ENCODE measurements at regions not wholly inside any gene's neighbourhood (a gene's known extent, or its start where the extent isn't known, plus 50 kb on each side); places are given as distances from the start of the nearest gene placed in this dataset.

DNA sequence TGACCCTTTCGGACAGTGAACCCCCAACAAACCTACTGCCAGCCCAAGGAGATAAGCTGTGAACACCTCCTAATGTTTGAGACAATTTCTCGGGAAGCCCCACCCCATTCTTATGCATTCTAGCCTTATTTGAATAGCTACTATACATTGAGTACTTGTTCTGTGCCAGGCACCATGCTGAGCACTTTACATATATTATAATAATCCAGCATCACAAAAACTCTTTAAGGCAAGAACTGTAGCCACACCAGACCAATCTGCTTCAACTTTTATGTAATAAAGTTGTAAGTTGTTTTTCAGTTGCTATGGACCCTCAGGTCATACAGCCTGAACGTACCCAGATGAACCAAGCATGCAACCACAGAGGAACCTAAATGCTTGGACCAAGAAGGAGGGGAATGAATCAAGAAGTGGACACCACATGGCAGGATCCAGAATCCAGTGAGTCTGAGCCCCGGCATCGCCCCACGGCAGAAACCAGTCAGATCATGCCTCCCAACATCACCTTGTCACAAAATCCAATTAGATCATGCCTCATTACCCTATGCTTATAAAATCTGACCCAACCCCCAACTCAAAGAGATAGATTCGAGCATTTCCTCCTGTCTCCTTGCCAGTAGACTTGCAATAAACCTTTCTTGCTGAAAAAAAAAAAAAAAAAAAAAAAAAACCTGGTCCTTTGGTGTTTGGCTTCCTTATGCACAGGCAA, 225.0 kb downstream of the QDPR start:
- no peak for DNase-seq

DNA sequence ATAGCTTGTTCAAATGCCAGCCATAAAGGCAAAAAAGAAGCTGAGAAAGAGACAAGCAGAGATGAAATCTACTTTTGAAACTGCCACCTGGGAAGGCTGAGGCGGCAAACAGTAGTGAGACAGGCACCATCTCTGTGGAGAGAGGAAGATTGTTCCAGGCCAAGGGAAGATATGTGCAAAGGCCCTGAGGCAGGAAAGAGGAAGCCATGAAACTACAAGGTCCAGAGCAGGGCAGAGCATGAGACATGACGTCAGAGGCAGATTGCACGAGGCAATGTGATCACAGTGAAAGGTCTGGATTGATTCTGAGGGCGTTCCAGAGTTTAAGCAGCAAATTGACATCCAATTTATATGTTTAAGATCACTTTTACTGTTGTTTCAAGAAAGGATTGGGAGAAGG, 226.1 kb downstream of the QDPR start:
- no peak for DNase-seq

DNA sequence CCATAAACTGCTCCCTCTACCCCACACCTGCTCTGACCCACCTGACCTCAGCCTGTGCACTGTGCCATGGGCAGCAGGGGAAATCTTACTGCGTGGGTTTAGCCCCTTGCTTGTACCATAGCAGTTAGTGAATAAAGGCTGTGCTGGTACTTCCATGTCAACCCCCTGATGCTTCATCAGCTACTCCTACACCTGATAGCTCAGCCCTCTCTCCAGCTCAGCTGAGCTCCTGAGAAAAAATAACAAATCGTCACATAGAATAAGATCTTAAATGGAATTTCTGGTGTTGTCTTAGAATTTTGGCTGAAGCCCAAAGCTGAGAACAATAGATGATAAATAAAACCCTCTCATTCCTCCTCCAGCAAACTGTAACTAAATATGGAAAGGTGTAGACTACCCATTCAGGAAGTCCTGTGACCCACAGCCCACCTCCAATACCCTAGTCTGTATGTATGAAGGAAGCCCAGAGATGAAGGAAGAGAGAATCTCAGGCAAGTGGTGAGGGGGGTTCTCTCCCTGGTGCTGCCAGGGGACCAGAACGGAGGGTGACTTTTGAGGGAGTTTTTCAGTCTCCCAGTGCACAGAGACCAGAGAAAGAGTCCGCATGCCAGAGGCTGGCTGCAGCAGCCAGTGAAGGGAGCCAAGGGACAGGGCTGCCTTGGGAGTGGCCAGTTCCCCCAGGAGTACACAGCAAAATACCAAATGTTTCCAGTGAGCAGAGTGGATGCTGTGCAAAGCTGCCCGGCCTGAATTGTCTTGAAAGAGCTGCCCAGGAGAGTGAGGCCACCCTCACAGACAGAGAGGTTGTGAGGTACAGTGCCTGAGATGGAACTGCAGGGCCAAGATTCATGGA, 227.3 kb downstream of the QDPR start:
- DNase-seq: no peak

DNA sequence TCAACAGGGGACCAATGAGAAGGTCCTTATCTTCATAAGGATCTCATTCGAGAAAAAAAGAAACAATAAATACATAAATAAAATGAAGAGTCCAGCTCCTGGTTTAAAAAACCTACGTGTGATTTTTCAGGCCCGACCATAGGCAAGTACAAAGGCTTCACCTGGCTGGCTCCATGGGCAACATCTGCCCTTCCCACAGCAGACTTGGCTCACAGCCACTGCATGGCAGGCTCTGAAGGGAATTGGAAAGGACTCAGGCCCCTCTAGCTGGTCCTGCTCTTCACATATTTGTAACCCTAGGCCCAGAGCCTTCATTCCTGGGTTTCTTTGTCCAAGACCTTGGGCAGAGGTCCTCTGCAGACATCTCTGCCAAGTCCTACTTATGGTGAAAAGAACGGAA, 228.1 kb downstream of the QDPR start:
- no peak for DNase-seq

DNA sequence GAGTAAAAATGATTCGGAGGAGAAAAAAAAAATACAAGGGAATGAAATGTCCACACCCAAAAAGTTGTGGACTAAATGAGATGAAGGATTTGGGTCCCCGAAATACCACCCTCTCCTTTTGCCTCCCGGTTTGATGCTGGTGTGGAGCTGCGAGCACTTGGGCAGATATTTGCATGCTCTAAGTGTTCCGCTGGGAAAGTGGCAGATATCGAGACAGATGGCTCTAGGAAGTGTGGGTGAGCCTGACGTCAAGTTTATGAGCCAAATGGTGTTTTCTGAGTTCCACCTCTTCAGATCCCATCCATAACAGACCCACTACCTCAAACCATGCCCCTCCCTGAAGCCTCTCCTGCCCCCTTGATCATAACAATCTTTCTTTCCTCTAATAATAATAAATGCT, 228.6 kb downstream of the QDPR start:
- no peak for DNase-seq

DNA sequence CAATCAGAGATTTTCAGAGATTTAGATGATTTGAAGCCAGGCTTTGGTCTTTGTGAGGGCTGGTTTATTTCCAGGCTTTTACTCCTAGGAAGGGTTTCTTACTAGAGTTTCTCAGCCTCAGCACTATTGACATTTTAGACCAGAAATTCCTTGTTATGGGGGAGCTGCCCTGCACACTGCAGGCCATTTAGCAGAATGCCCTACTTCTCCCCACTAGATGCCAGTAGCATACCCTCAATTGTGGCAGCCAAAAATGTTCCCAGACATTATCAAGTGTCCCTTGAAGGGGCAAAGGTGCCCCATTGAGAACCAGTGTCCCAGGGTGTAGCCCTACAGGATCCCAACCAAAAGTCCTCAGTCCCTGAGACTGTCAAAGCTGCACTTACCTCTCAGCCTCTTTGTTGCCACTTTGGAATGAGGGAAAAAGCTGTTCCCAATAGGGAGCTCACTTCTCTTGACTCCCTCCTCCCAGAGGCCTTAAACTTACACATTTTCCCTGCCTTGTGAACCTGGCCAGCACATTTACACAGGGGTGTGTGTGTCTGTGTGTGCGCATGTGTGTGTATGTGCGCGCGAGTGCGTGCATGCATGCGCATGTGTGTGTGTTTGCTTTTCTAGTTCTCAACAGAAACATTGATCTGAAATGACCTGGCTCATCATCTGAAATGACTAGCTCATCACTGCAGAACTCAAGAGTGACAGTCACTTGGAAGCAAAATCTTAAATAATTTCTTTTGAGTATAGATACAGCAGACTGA, 231.4 kb downstream of the QDPR start:
- DNase-seq: no peak

DNA sequence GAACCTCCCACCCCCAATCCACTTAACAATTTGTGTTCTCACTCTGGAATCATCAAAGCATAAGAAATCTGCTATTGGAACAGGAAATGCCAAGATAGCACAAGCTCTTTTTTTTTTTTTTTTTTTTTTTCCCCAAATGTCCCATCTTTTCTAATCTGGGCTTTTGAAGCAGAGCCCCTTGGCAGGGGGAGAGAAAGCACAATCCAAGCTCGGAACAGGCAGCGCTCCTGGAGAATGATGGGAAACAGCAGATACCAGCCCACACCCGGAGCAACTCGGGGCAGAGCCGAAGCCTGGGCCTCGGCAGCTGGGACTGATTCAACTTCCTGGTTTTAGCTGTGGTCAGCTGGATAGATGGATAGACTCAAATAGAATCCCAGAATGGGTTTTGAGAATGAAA, 235.1 kb downstream of the QDPR start:
- DNase-seq: no peak

DNA sequence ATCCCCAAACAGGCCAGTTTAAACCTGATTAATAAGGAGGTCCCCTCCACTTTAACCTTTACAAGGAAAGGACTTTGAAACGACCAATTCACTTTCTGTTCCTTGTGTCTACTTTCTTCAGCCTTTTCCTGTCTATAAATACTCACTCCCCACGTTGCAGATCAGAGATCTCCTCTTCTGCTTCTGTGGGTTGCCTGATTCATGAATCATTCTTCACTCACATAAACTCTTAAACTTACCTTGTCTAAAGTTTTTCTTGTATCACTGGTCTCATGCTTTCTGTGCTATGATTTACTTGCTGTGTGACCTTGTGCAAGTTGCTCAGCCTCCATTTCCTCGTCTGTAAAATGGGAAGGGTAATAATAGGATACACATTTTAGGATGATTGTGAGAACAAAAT, 236.1 kb downstream of the QDPR start:
- DNase-seq: no peak

DNA sequence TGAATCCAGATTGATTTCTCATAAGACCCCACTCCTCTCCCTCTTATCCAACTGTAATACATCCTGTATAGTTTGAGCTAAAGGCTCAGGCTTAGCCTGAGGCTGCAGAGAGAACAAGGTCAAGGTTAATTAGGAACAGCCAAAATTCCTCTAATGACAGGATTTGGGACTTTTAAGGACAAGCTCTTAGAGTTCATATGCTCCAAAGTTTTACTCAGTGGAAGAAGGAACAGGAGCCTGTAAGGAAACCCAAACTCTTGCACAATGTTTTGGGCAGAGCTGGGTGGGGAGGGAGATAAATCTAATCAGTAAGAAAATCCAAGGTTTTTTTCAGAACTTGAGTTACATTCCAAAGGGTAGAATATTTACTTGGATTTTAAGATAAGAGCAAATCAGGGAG, 238.8 kb downstream of the QDPR start:
- DNase-seq: no peak

DNA sequence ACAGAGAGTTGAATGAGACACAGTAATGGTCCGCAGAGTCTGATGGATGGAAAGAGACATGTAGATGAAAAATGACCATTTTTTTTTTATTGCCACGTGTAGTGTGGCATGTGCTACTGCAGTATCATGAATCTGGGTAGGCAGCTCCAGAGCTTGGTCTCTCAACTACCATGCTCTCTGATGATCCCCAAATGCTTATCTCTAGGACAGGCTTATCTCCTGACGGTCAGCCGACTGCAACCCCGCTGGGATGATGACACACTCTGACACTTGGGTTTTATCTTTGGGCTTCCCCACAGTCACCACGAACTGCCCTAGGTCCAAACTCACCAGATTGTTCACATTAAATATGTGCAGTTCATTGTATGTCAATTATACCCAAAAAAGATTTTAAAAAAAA, 239.7 kb downstream of the QDPR start:
- no peak for DNase-seq

DNA sequence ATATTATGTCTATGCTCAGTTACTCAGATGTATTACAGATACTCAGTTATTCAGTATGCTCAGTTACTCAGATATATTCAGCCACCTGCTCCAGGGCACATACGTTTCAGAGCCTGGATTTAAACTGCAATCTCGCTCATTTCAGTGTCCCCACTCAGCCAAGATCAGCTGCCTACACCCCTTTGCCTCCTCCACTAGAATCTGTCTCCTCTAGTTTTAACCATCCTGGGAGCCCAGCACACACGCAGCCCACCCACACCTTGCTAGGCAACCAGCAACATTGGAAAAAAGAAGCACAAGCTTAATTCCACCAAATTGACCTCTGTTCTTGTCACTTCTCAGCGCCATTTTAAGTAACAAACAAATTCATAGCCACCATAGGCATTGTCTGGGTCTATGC, 246.2 kb downstream of the QDPR start:
- DNase-seq: no peak

DNA sequence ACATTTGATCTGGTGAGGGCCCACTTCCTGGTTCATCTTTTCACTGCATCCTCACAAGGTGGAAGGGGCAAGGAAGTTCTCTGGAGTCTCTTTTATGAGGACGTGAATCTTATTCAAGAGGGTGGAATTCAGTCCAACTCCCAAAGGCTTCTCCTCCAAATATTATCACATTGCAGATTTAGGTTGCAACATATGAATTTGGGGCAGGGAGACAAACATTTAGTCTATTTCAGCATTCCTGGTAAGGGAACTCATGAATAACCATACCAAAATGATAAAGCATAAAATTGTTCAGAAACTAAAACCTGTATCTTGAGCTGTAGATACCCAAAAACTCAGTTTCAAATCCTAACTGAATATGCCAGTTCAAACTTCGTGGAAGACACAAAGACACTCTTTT, 246.8 kb downstream of the QDPR start:
- no peak for DNase-seq

DNA sequence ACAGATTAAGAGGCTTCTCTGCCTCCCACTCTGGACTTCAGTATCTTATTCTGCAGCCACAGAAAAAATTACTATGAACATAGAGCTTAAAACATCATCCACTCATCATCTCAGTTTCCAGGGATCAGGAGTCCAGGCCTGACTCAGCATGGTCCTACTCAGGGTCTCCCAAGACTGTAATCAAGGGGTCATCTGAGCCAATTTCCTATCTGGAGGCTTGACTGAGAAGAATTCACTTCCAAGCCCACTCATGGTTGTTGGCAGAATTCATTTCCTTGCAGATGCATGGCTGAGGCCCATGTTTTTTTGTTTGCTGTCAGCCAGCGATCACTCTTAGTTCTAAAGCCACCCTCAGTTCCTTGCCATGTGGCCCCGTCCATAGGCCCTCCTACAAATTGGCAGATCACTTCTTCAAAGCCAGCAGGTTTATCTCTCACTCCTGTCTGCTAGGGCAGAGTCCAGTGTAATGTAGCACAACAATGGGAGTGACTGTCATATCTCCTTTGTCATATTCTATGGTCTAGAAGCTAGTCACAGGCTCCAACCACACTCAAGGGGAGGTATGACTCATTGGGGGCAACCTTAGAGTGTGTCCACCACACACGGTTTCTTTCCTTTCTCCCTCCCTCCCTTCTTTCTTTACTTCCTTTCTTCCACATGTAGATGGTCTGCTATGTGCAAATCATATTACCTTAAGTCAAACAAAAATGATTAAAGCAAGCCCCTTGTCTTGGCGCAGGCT, 251.6 kb downstream of the QDPR start:
- DNase-seq: no peak

DNA sequence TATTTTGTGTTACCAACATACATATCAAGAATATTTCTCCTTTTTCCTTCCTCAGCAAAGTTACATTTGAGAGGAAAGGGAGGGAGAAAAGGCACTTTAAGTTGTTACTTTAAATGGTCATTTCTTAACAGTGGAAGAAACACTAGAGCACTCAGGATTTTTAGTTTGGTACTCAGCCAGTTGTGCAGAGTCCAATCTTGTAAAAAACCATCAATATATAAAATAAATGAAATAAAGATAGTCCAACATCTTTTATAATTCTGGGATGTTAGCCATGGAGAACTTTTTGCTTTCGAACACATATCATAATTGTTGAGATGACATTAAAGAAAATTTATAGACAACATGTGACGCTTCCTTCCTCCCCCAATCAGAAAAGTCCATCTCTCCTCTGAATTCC, 253.8 kb downstream of the QDPR start:
- no peak for DNase-seq

DNA sequence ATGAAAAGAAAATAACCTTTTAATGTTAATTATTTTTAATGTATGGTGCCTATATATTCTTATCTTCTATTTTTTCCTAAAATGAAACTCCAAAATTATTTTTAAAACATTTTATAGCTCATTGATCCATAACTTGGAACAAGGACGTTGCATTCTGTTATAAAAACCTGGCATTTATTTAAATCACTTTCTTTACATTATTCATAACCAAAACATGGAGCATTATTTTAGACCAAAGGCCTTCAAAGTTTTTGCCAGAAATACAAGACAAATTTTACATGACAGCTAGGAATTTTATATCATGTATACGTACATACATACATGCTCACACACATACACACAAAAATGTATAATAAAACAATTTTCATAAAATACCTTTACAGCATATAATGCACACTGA, 259.8 kb downstream of the QDPR start:
- DNase-seq: no peak

DNA sequence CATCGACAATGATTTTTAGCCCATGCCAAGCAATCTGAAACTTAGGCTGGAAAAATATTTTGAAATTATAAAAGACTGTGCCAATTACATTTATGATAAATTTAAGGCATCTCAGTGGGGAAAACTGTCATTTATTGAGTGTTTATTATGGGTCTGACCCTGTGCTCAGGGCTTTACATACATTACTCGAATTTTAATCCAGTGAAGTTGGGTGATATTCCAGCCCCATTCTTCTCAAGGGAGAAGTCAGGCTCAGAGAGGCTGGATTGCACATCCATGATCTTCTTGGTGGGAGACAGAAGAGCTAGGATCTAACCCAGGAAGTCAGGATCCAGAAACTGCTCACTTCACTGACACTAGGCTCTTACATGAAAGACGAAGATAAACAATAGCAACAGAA, 260.8 kb downstream of the QDPR start:
- no peak for DNase-seq

DNA sequence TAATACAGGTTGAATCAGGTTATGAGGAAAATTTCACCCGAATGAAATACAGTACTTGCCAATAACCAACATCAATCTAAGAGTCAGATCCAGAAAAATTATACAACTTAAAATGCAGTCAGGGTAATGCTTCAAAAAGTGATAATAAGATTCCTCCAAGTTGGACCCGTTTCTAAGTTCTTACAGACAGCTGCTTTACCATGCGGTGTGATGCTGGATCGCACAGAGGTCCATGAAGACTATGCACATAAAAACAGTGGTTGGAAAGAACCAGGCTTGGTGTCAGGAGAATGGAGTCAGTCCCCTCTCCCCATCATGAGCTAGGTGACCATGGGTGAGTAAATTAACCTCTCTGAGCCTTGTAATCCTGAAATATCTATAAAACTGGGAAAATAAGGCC, 261.3 kb downstream of the QDPR start:
- no peak for DNase-seq

DNA sequence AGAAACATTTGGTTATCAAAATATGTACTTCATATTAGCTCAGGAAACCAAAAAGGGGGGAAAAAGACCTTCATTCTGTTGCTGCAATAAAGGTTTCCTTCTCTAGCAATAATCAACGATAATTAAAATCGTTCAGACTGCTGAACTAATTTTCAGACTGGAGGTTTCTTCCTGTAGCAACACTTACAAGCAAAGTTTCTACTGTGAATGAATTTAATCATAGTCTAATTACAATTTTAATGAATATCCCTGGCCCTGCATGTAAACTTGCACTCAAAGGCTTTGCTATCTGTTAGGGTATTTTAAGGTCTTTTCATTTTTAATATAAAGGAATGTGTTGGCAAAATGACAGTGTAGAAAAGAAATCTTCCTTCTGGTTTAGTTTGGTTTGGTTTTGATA, 265.2 kb downstream of the QDPR start:
- DNase-seq: no peak

DNA sequence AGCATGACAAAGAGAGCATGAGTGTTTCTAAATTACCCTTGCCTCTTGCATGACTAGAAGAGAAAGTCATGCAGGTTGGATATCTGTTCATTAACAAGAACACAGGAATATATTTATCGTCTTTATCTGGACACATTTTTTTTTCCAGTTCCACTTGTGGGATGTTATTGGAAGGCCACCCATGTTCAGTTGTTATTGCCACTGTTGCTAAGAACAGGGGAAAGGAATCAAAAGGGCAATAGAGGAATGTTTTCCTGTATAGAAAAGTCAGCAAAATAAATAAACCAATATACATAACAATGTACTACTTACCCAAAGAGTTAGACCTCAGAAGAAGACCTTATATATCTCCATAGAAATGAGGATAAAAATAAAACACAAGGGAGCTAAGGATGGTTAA, 270.1 kb downstream of the QDPR start:
- no peak for DNase-seq

DNA sequence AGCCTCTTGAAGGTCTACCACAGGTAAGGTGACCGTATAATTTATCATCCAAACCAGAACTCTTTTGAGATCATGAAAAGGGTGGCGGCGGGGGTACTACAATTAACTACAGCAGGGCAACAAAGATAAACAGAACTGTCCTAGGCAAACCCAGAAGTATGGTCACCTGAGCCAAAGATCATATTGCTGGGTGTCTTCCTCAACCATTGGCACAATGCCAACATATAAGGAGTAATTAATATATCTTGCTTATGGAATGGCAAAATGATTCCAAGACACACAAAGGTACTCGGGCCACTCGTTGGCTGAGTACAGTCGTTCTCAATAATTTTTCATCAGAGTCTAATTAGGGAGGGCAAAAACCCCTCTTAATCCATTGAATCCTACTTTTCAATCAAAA, 273.3 kb downstream of the QDPR start:
- no peak for DNase-seq

DNA sequence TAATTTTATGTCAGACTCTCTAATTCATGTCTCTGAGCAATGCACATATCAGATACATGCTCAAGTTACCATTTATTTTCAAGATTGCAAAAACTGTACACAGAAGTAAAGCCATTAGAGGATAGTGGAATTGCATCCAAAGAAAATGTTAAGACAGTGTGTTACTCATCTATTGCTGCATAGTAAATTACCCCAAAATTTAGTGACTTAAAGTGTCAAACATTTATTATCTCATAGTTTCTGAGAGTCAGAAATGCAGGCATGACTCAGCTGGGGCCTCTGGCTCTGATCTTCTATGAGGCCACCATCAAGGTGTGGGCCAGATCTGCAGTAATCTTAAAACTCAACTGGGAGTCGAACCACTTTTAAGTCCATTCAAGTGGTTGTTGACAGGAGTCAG, 275.2 kb downstream of the QDPR start:
- DNase-seq: no peak

DNA sequence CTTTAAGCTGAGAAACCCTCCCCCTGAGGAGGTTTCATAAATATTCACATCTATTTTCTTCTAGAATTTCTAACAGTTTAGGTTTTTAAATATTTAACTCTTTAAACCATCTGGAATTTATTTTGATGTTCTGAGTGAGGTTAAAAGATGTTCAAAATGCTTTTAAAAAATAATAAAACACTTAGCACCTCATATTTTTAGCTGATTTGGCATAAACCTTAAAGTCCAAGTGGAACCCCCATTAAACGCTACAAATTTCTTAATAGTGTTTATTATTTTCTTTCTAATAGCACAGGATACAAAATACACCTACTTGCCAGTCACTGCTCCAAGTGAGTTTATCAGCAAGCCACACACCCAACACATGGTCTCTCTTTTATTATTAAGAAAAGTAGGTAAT, 277.2 kb downstream of the QDPR start:
- DNase-seq: no peak

DNA sequence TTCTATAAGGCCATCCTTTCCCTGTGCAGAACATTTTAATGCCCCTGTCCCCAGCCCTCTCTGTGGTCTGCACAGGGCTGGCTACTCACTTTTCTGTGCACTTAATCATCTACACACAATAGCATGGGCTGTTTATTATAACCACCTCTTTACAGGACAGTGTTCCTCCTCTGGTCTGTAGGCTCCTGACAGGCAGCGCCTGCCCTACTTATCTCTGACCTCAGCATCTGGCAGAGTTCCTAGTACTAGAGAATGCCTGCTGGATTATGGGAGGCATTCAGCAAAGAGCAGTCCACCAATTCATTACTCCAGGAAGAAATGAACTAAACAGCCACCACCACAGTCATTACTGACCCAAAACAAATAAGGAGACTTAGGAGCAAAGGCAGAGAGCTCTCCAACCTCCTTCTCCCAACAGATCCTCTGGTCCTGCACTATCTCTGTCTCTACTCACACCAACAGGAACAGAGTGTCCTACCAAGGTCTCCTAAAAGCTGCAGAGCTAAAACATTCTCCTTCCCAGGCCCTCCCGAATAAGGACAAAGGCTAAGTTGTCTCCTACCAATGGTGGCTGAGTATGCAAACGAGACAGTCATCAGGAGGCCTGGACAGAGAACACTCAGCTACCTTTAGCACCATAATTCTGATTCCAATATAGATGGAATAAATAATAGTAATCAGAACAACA, 279.2 kb downstream of the QDPR start:
- no peak for DNase-seq

Data from activated T-cell treated with anti-CD3 and anti-CD28 coated beads for 4 hours (primary cell).